ENCODE measurements at regions not wholly inside any gene's neighbourhood (a gene's known extent, or its start where the extent isn't known, plus 50 kb on each side); places are given as distances from the start of the nearest gene placed in this dataset.

GRCh38 chr22:49076300-49077035 is 751.2 kb downstream of the BRD1 start:
- TF ChIP-seq POLR2A (IDR thresholded peaks at IDR 0.05; ENCODE audit: low read depth, low read length) (no peak), POLR2AphosphoS5 (IDR thresholded peaks at IDR 0.05; ENCODE audit: low read depth, low read length) (no peak), TAF1 (IDR thresholded peaks at IDR 0.05; ENCODE audit: low read depth, low read length) (no peak), SPI1 (IDR thresholded peaks at IDR 0.05; ENCODE audit: low read depth, low read length) (no peak), POU2F2 (IDR thresholded peaks at IDR 0.05; ENCODE audit: low read depth, low read length) (no peak)

Data from GM12891 (cell line).